Stomach (tissue), 4 donors: ENCODE measurements at regions not wholly inside any gene's neighbourhood (a gene's known extent, or its start where the extent isn't known, plus 50 kb on each side); places are given as distances from the start of the nearest gene placed in this dataset.

Experiments
- POLR2A ChIP-seq, 4 donors: fragments of 450-650 bp; IDR thresholded peaks; one replicate each; pipeline ENCODE4 v1.6.1; 2016; ENCODE audit warnings: antibody characterized with exemption in 4 of 4, control low read depth in 2 of 4, mild to moderate bottlenecking in 1 of 4, moderate library complexity in 1 of 4
- TF ChIP-seq, protein P1 (sequence below), 7 experiments: fragments of 450-650 bp in 4 of 7; fragments of 200-600 bp in 3 of 7; sonication (generic) in 3 of 7; IDR thresholded peaks; one replicate each; pipeline ENCODE4 v1.5.1; 2016 to 2019; ENCODE audit warnings: antibody characterized with exemption in 7 of 7, control low read depth in 2 of 7, mild to moderate bottlenecking in 1 of 7

GRCh38 chr6:33858804-33859505 is 55.2 kb upstream of the MLN start:
- TF ChIP-seq, protein P1, sequence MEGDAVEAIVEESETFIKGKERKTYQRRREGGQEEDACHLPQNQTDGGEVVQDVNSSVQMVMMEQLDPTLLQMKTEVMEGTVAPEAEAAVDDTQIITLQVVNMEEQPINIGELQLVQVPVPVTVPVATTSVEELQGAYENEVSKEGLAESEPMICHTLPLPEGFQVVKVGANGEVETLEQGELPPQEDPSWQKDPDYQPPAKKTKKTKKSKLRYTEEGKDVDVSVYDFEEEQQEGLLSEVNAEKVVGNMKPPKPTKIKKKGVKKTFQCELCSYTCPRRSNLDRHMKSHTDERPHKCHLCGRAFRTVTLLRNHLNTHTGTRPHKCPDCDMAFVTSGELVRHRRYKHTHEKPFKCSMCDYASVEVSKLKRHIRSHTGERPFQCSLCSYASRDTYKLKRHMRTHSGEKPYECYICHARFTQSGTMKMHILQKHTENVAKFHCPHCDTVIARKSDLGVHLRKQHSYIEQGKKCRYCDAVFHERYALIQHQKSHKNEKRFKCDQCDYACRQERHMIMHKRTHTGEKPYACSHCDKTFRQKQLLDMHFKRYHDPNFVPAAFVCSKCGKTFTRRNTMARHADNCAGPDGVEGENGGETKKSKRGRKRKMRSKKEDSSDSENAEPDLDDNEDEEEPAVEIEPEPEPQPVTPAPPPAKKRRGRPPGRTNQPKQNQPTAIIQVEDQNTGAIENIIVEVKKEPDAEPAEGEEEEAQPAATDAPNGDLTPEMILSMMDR (IDR thresholded peaks at IDR 0.05), result no peak
- no peak for TF ChIP-seq POLR2A (IDR thresholded peaks at IDR 0.05)
